ENCODE measurements at regions not wholly inside any gene's neighbourhood (a gene's known extent, or its start where the extent isn't known, plus 50 kb on each side); places are given as distances from the start of the nearest gene placed in this dataset.
"Not testable (repeated sequence)": the region's sequence is repeated elsewhere in the genome, so short reads cannot be mapped to it uniquely, and the experiment has no call there.

DNA sequence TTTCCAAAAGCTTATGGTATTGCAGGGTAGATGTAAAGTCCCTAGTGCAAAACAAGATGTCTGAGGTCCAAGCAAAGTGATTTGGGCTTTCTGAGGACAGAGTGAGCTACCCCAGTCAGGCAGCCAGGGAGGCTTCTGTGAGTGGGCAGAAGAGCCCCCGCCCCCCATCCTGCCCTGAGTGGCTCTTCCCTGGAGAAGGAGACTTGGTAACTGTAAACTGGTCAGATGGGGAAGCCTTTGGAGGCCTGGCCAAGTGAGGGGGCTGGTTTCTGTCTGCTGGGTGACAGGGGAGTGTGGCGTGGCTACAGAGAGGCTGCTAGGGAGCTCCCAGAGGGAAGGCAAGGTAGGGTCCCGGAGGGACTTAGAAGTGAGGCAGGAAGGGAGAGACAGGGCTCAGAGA is 181.3 kb upstream of the HAAO start:
- Histone ChIP-seq H3K27ac (ENCODE audit: low read depth, low read length, severe bottlenecking) (no peak overlapping the region), H3K9me3 (ENCODE audit: control insufficient read depth, low read length) (peaks cover 8% of the 10 kb centered on the region), H3K4me3 (ENCODE audit: extremely low read depth, insufficient read depth, low read length, poor library complexity, severe bottlenecking) (no peak overlapping the region), H3K36me3 (ENCODE audit: control insufficient read depth, insufficient read depth, low read length) (no peaks in the 10 kb centered on the region), H3K4me1 (ENCODE audit: control insufficient read depth, insufficient read depth, low read length, poor library complexity, severe bottlenecking) (peaks cover 13% of the 10 kb centered on the region)
- WGBS, 2 experiments (ENCODE audit: insufficient coverage in 2 of 2), result 80 to 85% methylated on average over 2 to 3 of the region's 3 CpGs

DNA sequence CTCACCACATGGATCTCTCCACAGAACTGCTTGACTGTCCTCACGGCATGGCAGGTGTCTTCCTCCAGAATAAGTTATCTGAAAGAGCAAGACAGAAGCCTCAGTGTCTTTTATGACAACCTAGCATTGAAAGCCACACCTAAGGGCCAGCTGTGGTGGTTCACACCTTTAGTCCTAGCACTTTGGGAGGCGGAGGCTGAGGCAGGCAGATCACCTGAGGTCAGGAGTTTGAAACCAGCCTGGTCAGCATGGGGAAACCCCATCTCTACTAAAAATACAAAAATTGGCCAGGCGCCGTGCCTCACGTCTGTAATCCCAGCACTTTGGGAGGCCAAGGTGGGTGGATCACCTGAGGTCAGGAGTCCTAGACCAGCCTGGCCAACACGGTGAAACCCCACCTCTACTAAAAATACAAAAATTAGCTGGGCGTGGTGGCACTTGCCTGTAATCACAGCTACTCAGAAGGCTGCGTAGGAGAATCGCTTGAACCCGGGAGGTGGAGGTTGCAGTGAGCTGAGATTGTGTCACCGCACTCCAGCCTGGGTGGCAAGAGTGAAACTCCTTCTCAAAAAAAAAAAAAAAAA is 180.6 kb upstream of the HAAO start:
- 85 to 91% methylated on average over 6 to 8 of the region's 11 CpGs for WGBS, 2 experiments (ENCODE audit: insufficient coverage in 2 of 2)
- H3K9me3 ChIP-seq (ENCODE audit: control insufficient read depth, low read length); H3K36me3 ChIP-seq (ENCODE audit: control insufficient read depth, insufficient read depth, low read length); H3K27ac ChIP-seq (ENCODE audit: low read depth, low read length, severe bottlenecking); H3K4me3 ChIP-seq (ENCODE audit: extremely low read depth, insufficient read depth, low read length, poor library complexity, severe bottlenecking): not testable (repeated sequence)
- peaks cover 13% of the 10 kb centered on the region for H3K4me1 ChIP-seq (ENCODE audit: control insufficient read depth, insufficient read depth, low read length, poor library complexity, severe bottlenecking)

DNA sequence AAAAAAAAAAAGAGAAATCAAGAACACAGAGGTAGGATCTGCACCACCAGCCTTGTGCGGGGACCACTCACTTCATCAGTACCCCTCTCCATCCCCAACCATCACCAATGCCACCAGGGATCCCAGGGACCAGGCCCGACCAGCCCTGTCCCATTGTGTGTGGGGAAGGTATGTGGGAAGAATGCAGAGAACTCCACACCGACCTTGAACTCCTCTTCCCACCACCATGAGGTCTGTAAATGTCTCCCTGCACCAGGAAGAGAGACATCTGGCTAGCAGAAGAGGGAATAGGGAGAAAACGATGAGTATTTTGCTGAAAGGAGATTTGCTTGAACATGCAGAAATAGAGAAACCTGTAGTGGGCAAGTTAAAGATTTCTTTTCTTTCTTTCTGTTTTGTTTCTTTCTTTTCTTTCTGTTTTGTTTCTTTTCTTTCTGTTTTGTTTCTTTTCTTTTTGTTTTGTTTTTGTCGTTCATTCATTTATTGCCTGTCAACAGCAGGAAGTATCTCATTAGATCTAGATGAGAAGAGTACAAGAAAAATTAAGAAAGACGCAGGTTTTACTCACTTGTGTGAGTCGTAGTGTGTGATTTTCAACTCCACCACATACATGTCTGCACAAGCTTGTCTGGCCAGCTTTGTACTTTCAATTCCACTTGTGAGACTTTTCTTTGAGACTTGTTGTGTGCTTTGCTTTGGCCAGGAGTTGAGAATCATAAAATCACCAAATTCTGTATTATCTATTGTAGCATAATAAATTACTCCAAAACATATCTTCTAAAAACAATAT is 179.8 kb upstream of the HAAO start:
- peaks cover 13% of the 10 kb centered on the region for H3K4me1 ChIP-seq (ENCODE audit: control insufficient read depth, insufficient read depth, low read length, poor library complexity, severe bottlenecking)
- H3K9me3 ChIP-seq (ENCODE audit: control insufficient read depth, low read length), result peaks cover 8% of the 10 kb centered on the region
- H3K27ac ChIP-seq (ENCODE audit: low read depth, low read length, severe bottlenecking), result no peak overlapping the region
- WGBS, 2 experiments (ENCODE audit: insufficient coverage in 2 of 2), result 0% methylated on average over 1 of the region's 7 CpGs
- no peaks in the 10 kb centered on the region for H3K36me3 ChIP-seq (ENCODE audit: control insufficient read depth, insufficient read depth, low read length)
- H3K4me3 ChIP-seq (ENCODE audit: extremely low read depth, insufficient read depth, low read length, poor library complexity, severe bottlenecking), result no peak overlapping the region

DNA sequence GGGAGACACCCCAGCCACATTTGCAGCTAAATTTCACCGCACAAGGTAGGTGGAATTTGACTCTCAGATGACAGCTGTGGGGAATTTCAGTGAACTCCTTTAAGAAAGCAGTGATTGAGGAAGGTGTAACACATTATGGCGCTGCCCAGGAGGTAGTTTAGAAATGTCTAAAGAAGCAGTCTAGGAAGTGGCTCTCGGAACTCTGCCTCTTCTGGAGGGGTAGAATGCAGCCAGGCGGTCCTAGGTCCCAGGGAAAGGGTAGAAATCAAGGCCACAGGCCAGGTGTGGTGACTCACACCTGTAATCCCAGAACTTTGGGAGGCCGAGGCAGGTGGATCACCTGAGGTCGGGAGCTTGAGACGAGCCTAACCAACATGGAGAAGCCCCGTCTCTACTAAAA is 179.0 kb upstream of the HAAO start:
- Histone ChIP-seq H3K4me3 (ENCODE audit: extremely low read depth, insufficient read depth, low read length, poor library complexity, severe bottlenecking) (no peak overlapping the region), H3K4me1 (ENCODE audit: control insufficient read depth, insufficient read depth, low read length, poor library complexity, severe bottlenecking) (peaks cover 13% of the 10 kb centered on the region), H3K27ac (ENCODE audit: low read depth, low read length, severe bottlenecking) (no peak overlapping the region), H3K9me3 (ENCODE audit: control insufficient read depth, low read length) (peaks cover 8% of the 10 kb centered on the region), H3K36me3 (ENCODE audit: control insufficient read depth, insufficient read depth, low read length) (no peaks in the 10 kb centered on the region)
- WGBS, 2 experiments (ENCODE audit: insufficient coverage in 2 of 2), result 88 to 95% methylated on average over 5 of the region's 8 CpGs

DNA sequence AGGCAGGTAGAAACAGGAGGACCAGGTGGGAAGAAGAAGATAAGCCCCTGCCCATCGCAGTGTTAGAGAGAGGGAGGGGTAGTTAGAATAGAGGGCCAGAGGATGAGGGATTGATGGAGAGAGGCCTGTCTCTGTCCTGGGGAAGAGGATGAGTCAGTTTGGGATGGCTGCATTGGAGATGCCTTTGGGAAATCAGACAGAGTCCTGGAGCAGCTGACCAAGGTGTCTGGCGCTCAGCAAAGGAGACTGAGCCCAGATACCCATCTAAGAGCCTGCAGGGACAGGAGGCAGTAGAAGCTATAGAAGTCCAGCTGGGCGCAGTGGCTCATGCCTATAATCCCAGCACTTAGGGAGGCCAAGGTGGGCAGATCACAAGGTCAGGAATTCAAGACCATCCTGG is 177.8 kb upstream of the HAAO start:
- Histone ChIP-seq H3K36me3 (ENCODE audit: control insufficient read depth, insufficient read depth, low read length) (no peaks in the 10 kb centered on the region), H3K4me1 (ENCODE audit: control insufficient read depth, insufficient read depth, low read length, poor library complexity, severe bottlenecking) (peaks cover 7% of the 10 kb centered on the region), H3K9me3 (ENCODE audit: control insufficient read depth, low read length) (peaks cover 8% of the 10 kb centered on the region), H3K4me3 (ENCODE audit: extremely low read depth, insufficient read depth, low read length, poor library complexity, severe bottlenecking) (no peak overlapping the region), H3K27ac (ENCODE audit: low read depth, low read length, severe bottlenecking) (no peak overlapping the region)
- 87 to 90% methylated on average over 2 to 3 of the region's 3 CpGs for WGBS, 2 experiments (ENCODE audit: insufficient coverage in 2 of 2)

DNA sequence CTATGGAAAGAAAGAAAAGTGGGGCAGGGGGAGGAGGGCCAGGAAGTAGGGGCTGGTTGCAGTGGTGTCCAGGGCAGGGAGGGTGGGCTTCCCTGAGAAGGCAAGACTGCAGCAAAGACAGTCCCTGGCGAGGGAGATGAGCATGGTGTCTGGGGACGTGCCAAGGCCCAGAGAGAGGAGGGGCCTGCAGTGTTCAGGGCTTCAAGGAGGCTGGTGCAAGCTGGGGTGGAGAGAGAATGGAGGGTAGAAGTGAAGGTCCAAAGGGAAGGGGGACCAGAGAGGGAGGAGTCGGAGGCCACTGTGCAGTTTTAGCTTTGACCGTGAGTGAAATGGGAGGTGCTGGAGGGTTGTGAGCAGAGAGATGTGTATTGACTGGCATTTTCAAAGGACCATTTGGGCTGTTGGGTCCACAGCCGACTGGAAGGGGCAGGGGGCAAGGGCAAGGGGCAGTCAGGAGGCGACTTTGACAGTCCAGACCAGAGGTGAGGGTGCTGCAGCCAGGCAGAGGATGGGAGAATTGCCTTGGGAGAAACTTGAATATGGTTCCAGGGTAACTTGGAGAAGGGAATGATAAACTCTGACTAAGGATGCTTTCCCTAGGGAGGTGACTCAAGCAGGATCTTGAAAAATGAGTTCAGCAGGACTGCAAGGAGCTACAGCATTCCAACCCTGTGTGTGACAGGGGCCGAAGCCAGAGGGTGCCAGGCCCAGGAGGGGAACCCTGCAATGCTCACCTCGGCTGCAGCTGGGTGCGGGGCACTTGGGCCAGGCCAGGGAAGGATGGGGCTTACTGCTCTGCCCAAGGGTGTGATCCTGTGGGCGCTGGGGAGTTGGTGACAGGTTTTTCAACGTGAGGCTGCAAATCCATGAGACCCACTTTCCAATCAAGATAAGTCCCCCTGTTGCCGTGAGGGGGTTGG is 177.1 kb upstream of the HAAO start:
- peaks cover 7% of the 10 kb centered on the region for H3K4me1 ChIP-seq (ENCODE audit: control insufficient read depth, insufficient read depth, low read length, poor library complexity, severe bottlenecking)

DNA sequence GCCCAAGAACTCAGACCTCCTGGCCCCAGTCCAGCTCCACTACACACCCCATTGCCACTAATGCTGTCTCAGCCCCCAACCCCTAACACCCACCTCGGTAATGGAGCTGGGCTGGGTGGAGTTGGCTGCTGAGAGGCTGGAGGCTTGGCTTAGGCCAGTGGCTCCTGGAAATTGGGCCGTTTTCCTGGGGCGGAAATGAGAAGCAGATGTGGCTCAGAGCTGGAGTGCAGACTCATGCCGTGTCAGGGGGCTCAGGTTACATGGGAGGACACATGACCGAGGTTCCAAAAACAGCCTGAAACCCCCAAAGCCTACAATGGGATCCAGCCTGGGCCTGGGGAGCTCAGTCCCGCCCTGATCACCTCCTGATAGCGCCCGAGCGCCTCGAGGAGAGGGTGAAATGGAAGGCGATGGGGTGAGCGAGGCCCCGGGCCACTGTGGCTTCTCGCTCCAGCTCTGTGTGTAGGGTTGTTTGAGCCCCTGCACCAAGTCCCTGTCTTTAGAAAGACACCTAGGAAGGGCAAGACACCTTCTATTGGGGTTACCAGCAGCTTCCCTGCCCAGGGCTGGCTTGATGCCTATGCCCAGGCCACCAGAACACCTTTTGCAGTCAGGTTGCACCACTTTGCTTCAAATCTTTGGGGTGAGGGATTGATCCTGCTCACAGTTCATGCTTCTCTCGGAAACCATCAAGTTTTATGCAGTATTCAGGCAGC is 175.7 kb upstream of the HAAO start:
- Histone ChIP-seq H3K4me3 (ENCODE audit: extremely low read depth, insufficient read depth, low read length, poor library complexity, severe bottlenecking) (no peak overlapping the region), H3K27ac (ENCODE audit: low read depth, low read length, severe bottlenecking) (no peak overlapping the region), H3K9me3 (ENCODE audit: control insufficient read depth, low read length) (peaks cover 8% of the 10 kb centered on the region), H3K36me3 (ENCODE audit: control insufficient read depth, insufficient read depth, low read length) (no peaks in the 10 kb centered on the region), H3K4me1 (ENCODE audit: control insufficient read depth, insufficient read depth, low read length, poor library complexity, severe bottlenecking) (peaks cover 7% of the 10 kb centered on the region)
- WGBS, 2 experiments (ENCODE audit: insufficient coverage in 2 of 2), result 90 to 96% methylated on average over 14 of the region's 15 CpGs

More for the DNA sequence above, 177.1 kb upstream of the HAAO start:
- H3K9me3 ChIP-seq (ENCODE audit: control insufficient read depth, low read length), result peaks cover 8% of the 10 kb centered on the region
- H3K4me3 ChIP-seq (ENCODE audit: extremely low read depth, insufficient read depth, low read length, poor library complexity, severe bottlenecking), result no peak overlapping the region
- no peaks in the 10 kb centered on the region for H3K36me3 ChIP-seq (ENCODE audit: control insufficient read depth, insufficient read depth, low read length)
- no peak overlapping the region for H3K27ac ChIP-seq (ENCODE audit: low read depth, low read length, severe bottlenecking)
- 80 to 94% methylated on average over 9 to 12 of the region's 12 CpGs for WGBS, 2 experiments (ENCODE audit: insufficient coverage in 2 of 2)

DNA sequence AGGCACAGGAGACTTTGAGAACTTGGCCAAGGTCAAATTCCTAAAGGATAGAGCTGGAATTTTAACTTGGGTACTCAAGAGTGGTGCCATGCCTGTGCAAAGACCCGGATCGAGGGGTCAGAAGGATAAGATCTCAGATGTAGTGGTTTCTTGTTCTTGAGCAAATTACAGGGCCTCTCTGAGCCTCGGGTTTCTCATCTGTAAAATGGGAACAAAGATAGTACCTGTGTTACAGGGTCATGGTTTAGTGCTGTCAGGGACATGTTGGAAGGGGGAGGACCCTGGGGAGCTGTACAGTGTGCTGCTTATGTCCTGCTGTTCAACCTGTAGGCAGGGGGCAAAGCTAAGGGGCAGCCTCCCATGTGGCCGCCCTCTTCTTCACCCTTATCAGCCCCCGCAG is 173.5 kb upstream of the HAAO start:
- no peaks in the 10 kb centered on the region for H3K9me3 ChIP-seq (ENCODE audit: control insufficient read depth, low read length)
- H3K4me3 ChIP-seq (ENCODE audit: extremely low read depth, insufficient read depth, low read length, poor library complexity, severe bottlenecking), result no peak overlapping the region
- no peaks in the 10 kb centered on the region for H3K36me3 ChIP-seq (ENCODE audit: control insufficient read depth, insufficient read depth, low read length)
- H3K27ac ChIP-seq (ENCODE audit: low read depth, low read length, severe bottlenecking), result no peak overlapping the region
- WGBS, 2 experiments (ENCODE audit: insufficient coverage in 2 of 2), result 96 to 97% methylated on average over 3 to 5 of the region's 5 CpGs
- H3K4me1 ChIP-seq (ENCODE audit: control insufficient read depth, insufficient read depth, low read length, poor library complexity, severe bottlenecking), result peaks cover 23% of the 10 kb centered on the region

DNA sequence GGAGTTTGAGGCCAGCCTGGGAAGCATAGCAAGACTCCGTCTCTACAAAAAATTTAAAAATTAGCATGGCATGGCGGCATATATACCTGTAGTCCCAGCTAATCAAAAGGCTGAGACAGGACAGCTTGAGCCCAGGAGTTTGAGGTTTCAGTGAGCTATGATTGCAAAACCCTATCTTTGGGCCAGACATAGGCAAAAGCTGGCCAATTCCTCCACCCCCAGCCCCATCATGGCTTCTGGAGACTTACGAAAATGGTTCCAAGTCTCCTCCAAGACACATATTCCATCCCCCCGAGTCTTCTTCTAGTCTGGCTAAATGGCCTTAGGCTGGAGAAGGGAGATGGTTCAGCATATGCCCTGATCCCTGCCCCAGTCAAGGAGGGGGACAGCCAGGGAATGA is 172.8 kb upstream of the HAAO start:
- H3K4me1 ChIP-seq (ENCODE audit: control insufficient read depth, insufficient read depth, low read length, poor library complexity, severe bottlenecking), result peaks cover 22% of the 10 kb centered on the region
- no peaks in the 10 kb centered on the region for H3K9me3 ChIP-seq (ENCODE audit: control insufficient read depth, low read length)
- no peak overlapping the region for H3K27ac ChIP-seq (ENCODE audit: low read depth, low read length, severe bottlenecking)
- no peak overlapping the region for H3K4me3 ChIP-seq (ENCODE audit: extremely low read depth, insufficient read depth, low read length, poor library complexity, severe bottlenecking)
- 98 to 100% methylated on average over 3 to 4 of the region's 4 CpGs for WGBS, 2 experiments (ENCODE audit: insufficient coverage in 2 of 2)
- H3K36me3 ChIP-seq (ENCODE audit: control insufficient read depth, insufficient read depth, low read length), result no peaks in the 10 kb centered on the region

DNA sequence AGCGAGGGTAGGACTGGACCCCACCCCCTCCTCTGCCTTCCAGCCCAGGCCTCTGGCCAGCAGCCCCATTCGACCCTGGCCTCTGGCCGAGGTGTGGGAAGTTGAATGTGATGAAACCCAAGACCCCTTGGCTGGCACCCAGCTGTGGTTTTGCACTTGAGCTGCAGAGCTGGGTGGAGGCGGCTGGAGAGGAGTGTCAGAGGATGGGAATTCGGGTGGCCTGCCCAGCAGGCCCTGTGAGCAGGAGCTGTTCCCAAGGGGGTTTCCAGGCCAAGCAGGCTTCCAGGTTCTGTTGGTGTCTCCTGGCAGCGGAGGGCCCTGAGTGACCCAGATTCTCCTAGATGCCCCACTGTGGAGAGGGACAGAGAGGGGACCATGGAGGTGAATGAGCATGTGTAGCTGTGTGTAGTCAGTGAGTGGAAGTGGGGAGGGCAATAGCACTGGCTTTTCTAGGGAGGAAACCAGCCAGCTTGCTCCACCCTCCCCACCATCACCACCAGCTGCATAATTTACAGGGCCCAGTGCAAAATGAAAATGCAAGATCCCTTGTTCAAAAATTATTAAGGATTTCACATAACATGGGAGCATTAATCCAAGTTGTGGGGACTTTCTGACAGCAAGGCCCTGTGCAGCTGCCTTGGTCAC is 172.2 kb upstream of the HAAO start:
- Histone ChIP-seq H3K4me1 (ENCODE audit: control insufficient read depth, insufficient read depth, low read length, poor library complexity, severe bottlenecking) (peaks cover 23% of the 10 kb centered on the region), H3K36me3 (ENCODE audit: control insufficient read depth, insufficient read depth, low read length) (no peaks in the 10 kb centered on the region), H3K27ac (ENCODE audit: low read depth, low read length, severe bottlenecking) (no peak overlapping the region), H3K9me3 (ENCODE audit: control insufficient read depth, low read length) (no peaks in the 10 kb centered on the region), H3K4me3 (ENCODE audit: extremely low read depth, insufficient read depth, low read length, poor library complexity, severe bottlenecking) (no peak overlapping the region)
- WGBS, 2 experiments (ENCODE audit: insufficient coverage in 2 of 2), result 89 to 91% methylated on average over 4 of the region's 6 CpGs
